ENCODE measurements at regions not wholly inside any gene's neighbourhood (a gene's known extent, or its start where the extent isn't known, plus 50 kb on each side); places are given as distances from the start of the nearest gene placed in this dataset.

DNA sequence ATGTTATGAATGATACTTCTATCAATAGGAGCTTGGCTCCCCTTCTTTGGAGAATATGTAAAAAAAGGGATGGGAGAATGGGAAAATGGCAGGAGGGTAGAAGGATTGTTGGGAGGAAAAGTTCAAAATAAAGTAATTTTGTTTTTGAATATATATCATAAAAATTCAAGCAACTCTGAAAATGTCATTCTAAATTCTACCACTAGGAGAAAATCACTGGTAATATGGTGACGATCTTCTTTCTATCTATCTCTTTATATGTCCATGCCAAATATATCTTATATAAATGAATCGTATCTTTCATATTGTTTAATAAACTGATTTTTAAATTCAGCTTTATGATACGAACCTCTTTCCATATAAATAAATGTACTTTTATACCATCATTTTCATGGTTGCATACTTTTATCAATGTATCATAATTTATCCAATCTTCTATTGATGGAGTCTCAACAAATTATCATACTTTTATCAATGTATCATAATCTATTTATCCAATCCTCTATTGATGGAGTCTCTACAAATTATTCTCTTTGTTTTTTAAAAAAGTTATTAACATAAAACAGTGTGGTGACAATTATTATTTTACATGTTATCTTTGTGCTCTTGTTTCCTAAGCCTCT lies 73.7 kb upstream of the MARK1 start:
- H3K79me2 ChIP-seq (ENCODE audit: insufficient read depth, low read depth, low read length), result no peaks in the 10 kb centered on the region
- POLR2A ChIA-PET, result no interaction called here
- H3K36me3 ChIP-seq (ENCODE audit: insufficient read depth, low read length), result no peaks in the 10 kb centered on the region
- no peaks in the 10 kb centered on the region for H3K9me3 ChIP-seq (ENCODE audit: low read length)
- H3K4me2 ChIP-seq (ENCODE audit: low read length), result no peak overlapping the region
- CTCF ChIA-PET (ENCODE audit: unreplicated experiment), result no interaction called here
- no peak overlapping the region for H3K4me3 ChIP-seq (ENCODE audit: low read depth, low read length, poor library complexity, severe bottlenecking)
- BruUV-seq (replicated peaks), result no TSS peak
- intact Hi-C loops (cut with micrococcal nuclease; ENCODE audit: unreplicated experiment), result no loop called here
- 0 out of 2 replicates have a peak, but pooled peaks cover 3% of the 10 kb centered on the region for H3K9me2 ChIP-seq (ENCODE audit: insufficient read depth, low read length)
- no peak overlapping the region for H3K27ac ChIP-seq (ENCODE audit: low read depth, low read length, poor library complexity, severe bottlenecking)
- no peak overlapping the region for H2AFZ ChIP-seq (ENCODE audit: low read length)
- TF ChIP-seq EZH2phosphoT487 (IDR thresholded peaks at IDR 0.05; ENCODE audit: borderline replicate concordance, low read depth, low read length), result no peak
- TF ChIP-seq, protein P1, sequence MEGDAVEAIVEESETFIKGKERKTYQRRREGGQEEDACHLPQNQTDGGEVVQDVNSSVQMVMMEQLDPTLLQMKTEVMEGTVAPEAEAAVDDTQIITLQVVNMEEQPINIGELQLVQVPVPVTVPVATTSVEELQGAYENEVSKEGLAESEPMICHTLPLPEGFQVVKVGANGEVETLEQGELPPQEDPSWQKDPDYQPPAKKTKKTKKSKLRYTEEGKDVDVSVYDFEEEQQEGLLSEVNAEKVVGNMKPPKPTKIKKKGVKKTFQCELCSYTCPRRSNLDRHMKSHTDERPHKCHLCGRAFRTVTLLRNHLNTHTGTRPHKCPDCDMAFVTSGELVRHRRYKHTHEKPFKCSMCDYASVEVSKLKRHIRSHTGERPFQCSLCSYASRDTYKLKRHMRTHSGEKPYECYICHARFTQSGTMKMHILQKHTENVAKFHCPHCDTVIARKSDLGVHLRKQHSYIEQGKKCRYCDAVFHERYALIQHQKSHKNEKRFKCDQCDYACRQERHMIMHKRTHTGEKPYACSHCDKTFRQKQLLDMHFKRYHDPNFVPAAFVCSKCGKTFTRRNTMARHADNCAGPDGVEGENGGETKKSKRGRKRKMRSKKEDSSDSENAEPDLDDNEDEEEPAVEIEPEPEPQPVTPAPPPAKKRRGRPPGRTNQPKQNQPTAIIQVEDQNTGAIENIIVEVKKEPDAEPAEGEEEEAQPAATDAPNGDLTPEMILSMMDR (conservative IDR thresholded peaks at IDR 0.05; ENCODE audit: low read length), result peak; percentile 65
- no peaks in the 10 kb centered on the region for H4K20me1 ChIP-seq (ENCODE audit: insufficient read depth, low read length)
- H3K4me1 ChIP-seq (ENCODE audit: insufficient read depth, low read length, poor library complexity, severe bottlenecking), result no peaks in the 10 kb centered on the region
- no peak for DNase-seq (ENCODE audit: low spot score)

DNA sequence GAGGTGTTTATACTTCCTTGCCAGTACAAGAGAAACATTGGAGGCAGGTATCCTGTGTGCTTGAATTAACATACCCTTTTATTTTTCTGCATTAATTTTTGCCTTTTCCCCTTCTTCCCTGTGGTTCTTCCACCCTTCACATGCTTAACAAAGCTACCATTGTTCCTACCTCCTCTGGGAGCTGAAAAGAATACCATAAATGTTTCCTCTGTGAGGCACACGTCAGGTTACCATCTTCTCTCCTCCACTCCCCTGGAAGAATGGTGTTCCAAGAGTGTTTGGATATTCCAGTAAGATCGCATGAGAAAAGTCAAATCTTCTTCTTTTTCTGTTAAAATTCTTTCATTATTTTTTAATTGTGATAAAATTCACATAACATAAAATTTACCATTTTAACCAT lies 74.6 kb upstream of the MARK1 start:
- Histone ChIP-seq H3K27ac (ENCODE audit: low read depth, low read length, poor library complexity, severe bottlenecking) (no peak overlapping the region), H3K9me2 (ENCODE audit: insufficient read depth, low read length) (0 out of 2 replicates have a peak, but pooled peaks cover 3% of the 10 kb centered on the region), H3K36me3 (ENCODE audit: insufficient read depth, low read length) (no peaks in the 10 kb centered on the region), H3K4me1 (ENCODE audit: insufficient read depth, low read length, poor library complexity, severe bottlenecking) (no peaks in the 10 kb centered on the region), H3K4me3 (ENCODE audit: low read depth, low read length, poor library complexity, severe bottlenecking) (no peak overlapping the region), H3K4me2 (ENCODE audit: low read length) (no peak overlapping the region), H2AFZ (ENCODE audit: low read length) (no peak overlapping the region), H4K20me1 (ENCODE audit: insufficient read depth, low read length) (no peaks in the 10 kb centered on the region), H3K79me2 (ENCODE audit: insufficient read depth, low read depth, low read length) (no peaks in the 10 kb centered on the region), H3K9me3 (ENCODE audit: low read length) (no peaks in the 10 kb centered on the region)
- ChIA-PET CTCF (ENCODE audit: unreplicated experiment) (no interaction called here), POLR2A (interaction anchor here (1.2 kb wide), 1 partner anchor 14 kb away, joined by 3 read pairs; no protein-coding TSS in a partner anchor)
- no TSS peak for BruUV-seq (replicated peaks)
- TF ChIP-seq, protein P1 (conservative IDR thresholded peaks at IDR 0.05; ENCODE audit: low read length), result no peak
- TF ChIP-seq EZH2phosphoT487 (IDR thresholded peaks at IDR 0.05; ENCODE audit: borderline replicate concordance, low read depth, low read length), result no peak
- DNase-seq (ENCODE audit: low spot score), result no peak
- intact Hi-C loops (cut with micrococcal nuclease; ENCODE audit: unreplicated experiment), result no loop called here

DNA sequence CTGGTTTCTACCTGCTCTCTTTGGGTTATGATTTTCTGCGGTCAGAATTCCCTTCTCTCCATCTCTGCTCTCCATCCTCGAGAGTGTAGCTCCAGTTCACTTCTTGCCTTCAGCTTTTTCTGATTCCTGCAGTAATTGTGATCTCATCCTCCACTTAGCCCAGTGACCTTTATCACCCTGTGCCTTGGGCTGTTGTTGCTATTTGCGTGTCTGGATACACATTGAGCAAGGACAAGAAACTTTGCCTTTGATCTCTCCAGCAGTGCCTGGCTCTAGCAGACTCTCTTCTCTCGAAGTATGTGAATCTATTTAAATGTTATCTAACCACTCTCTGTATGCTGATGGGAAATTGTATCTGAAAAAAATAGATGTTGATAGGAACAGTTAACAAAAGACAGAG lies 76.4 kb upstream of the MARK1 start:
- Histone ChIP-seq H2AFZ (ENCODE audit: low read length) (no peak overlapping the region), H3K4me3 (ENCODE audit: low read depth, low read length, poor library complexity, severe bottlenecking) (no peak overlapping the region), H4K20me1 (ENCODE audit: insufficient read depth, low read length) (no peaks in the 10 kb centered on the region), H3K4me1 (ENCODE audit: insufficient read depth, low read length, poor library complexity, severe bottlenecking) (no peaks in the 10 kb centered on the region), H3K79me2 (ENCODE audit: insufficient read depth, low read depth, low read length) (no peaks in the 10 kb centered on the region), H3K9me3 (ENCODE audit: low read length) (no peaks in the 10 kb centered on the region), H3K9me2 (ENCODE audit: insufficient read depth, low read length) (0 out of 2 replicates have a peak, but pooled peaks cover 3% of the 10 kb centered on the region), H3K27ac (ENCODE audit: low read depth, low read length, poor library complexity, severe bottlenecking) (no peak overlapping the region), H3K36me3 (ENCODE audit: insufficient read depth, low read length) (no peaks in the 10 kb centered on the region), H3K4me2 (ENCODE audit: low read length) (no peak overlapping the region)
- no peak for DNase-seq (ENCODE audit: low spot score)
- intact Hi-C loops (cut with micrococcal nuclease; ENCODE audit: unreplicated experiment), result no loop called here
- ChIA-PET CTCF (ENCODE audit: unreplicated experiment) (no interaction called here), POLR2A (no interaction called here)
- TF ChIP-seq EZH2phosphoT487 (IDR thresholded peaks at IDR 0.05; ENCODE audit: borderline replicate concordance, low read depth, low read length), result no peak
- TF ChIP-seq, protein P1 (conservative IDR thresholded peaks at IDR 0.05; ENCODE audit: low read length), result no peak
- BruUV-seq (replicated peaks), result no TSS peak

Data from OCI-LY7 (cell line).